ENCODE measurements at regions not wholly inside any gene's neighbourhood (a gene's known extent, or its start where the extent isn't known, plus 50 kb on each side); places are given as distances from the start of the nearest gene placed in this dataset.

GRCh38 chr2:57804971-57805370 is 241.6 kb upstream of the VRK2 start:
- H3K9me3 ChIP-seq (ENCODE audit: control insufficient read depth, low read length), result no peaks in the 10 kb centered on the region
- H3K4me3 ChIP-seq (ENCODE audit: low read length), result no peak overlapping the region
- H3K27me3 ChIP-seq (replicated peaks; ENCODE audit: control insufficient read depth, insufficient read depth, low read length), result no peaks in the 10 kb centered on the region
- no peak for DNase-seq (ENCODE audit: low read depth)
- H3K9ac ChIP-seq (ENCODE audit: low read length), result no peak overlapping the region
- H3K36me3 ChIP-seq (ENCODE audit: control insufficient read depth, insufficient read depth, low read length, severe bottlenecking), result no peaks in the 10 kb centered on the region
- H3K4me1 ChIP-seq (ENCODE audit: control insufficient read depth, insufficient read depth, low read length), result no peaks in the 10 kb centered on the region

- no peaks in the 10 kb centered on the region for H3K9me3 ChIP-seq (ENCODE audit: control insufficient read depth, low read length)
- H3K36me3 ChIP-seq (ENCODE audit: control insufficient read depth, insufficient read depth, low read length, severe bottlenecking), result no peaks in the 10 kb centered on the region
- H3K27me3 ChIP-seq (replicated peaks; ENCODE audit: control insufficient read depth, insufficient read depth, low read length), result no peaks in the 10 kb centered on the region
- H3K4me1 ChIP-seq (ENCODE audit: control insufficient read depth, insufficient read depth, low read length), result no peaks in the 10 kb centered on the region
- no peak overlapping the region for H3K9ac ChIP-seq (ENCODE audit: low read length)
- H3K4me3 ChIP-seq (ENCODE audit: low read length), result no peak overlapping the region
- DNase-seq (ENCODE audit: low read depth), result no peak
Measured at GRCh38 chr2:57806449-57806968, 240.1 kb upstream of the VRK2 start.

- H3K36me3 ChIP-seq (ENCODE audit: control insufficient read depth, insufficient read depth, low read length, severe bottlenecking), result no peaks in the 10 kb centered on the region
- no peak overlapping the region for H3K9ac ChIP-seq (ENCODE audit: low read length)
- H3K4me1 ChIP-seq (ENCODE audit: control insufficient read depth, insufficient read depth, low read length), result no peaks in the 10 kb centered on the region
- H3K4me3 ChIP-seq (ENCODE audit: low read length), result no peak overlapping the region
- no peak for DNase-seq (ENCODE audit: low read depth)
- H3K27me3 ChIP-seq (replicated peaks; ENCODE audit: control insufficient read depth, insufficient read depth, low read length), result no peaks in the 10 kb centered on the region
- H3K9me3 ChIP-seq (ENCODE audit: control insufficient read depth, low read length), result no peaks in the 10 kb centered on the region
Measured at GRCh38 chr2:57809230-57809629, 237.4 kb upstream of the VRK2 start.

GRCh38 chr2:57821088-57821487 is 225.5 kb upstream of the VRK2 start:
- Histone ChIP-seq H3K27me3 (replicated peaks; ENCODE audit: control insufficient read depth, insufficient read depth, low read length) (no peaks in the 10 kb centered on the region), H3K9ac (ENCODE audit: low read length) (no peak overlapping the region), H3K4me3 (ENCODE audit: low read length) (no peak overlapping the region), H3K4me1 (ENCODE audit: control insufficient read depth, insufficient read depth, low read length) (peaks cover 4% of the 10 kb centered on the region), H3K36me3 (ENCODE audit: control insufficient read depth, insufficient read depth, low read length, severe bottlenecking) (no peaks in the 10 kb centered on the region), H3K9me3 (ENCODE audit: control insufficient read depth, low read length) (no peaks in the 10 kb centered on the region)
- no peak for DNase-seq (ENCODE audit: low read depth)

- H3K9me3 ChIP-seq (ENCODE audit: control insufficient read depth, low read length), result peaks cover 8% of the 10 kb centered on the region
- H3K4me1 ChIP-seq (ENCODE audit: control insufficient read depth, insufficient read depth, low read length), result no peaks in the 10 kb centered on the region
- H3K4me3 ChIP-seq (ENCODE audit: low read length), result no peak overlapping the region
- no peak for DNase-seq (ENCODE audit: low read depth)
- no peaks in the 10 kb centered on the region for H3K27me3 ChIP-seq (replicated peaks; ENCODE audit: control insufficient read depth, insufficient read depth, low read length)
- H3K36me3 ChIP-seq (ENCODE audit: control insufficient read depth, insufficient read depth, low read length, severe bottlenecking), result no peaks in the 10 kb centered on the region
- H3K9ac ChIP-seq (ENCODE audit: low read length), result no peak overlapping the region
Measured at GRCh38 chr2:57828221-57828620, 218.4 kb upstream of the VRK2 start.

- no peaks in the 10 kb centered on the region for H3K27me3 ChIP-seq (replicated peaks; ENCODE audit: control insufficient read depth, insufficient read depth, low read length)
- H3K9me3 ChIP-seq (ENCODE audit: control insufficient read depth, low read length), result no peaks in the 10 kb centered on the region
- H3K36me3 ChIP-seq (ENCODE audit: control insufficient read depth, insufficient read depth, low read length, severe bottlenecking), result no peaks in the 10 kb centered on the region
- no peak overlapping the region for H3K4me3 ChIP-seq (ENCODE audit: low read length)
- no peaks in the 10 kb centered on the region for H3K4me1 ChIP-seq (ENCODE audit: control insufficient read depth, insufficient read depth, low read length)
- no peak for DNase-seq (ENCODE audit: low read depth)
- H3K9ac ChIP-seq (ENCODE audit: low read length), result no peak overlapping the region
Measured at GRCh38 chr2:57834666-57835065, 211.9 kb upstream of the VRK2 start.

GRCh38 chr2:57842531-57842930 is 204.1 kb upstream of the VRK2 start:
- H3K36me3 ChIP-seq (ENCODE audit: control insufficient read depth, insufficient read depth, low read length, severe bottlenecking), result no peaks in the 10 kb centered on the region
- H3K9me3 ChIP-seq (ENCODE audit: control insufficient read depth, low read length), result no peaks in the 10 kb centered on the region
- no peak overlapping the region for H3K9ac ChIP-seq (ENCODE audit: low read length)
- no peak for DNase-seq (ENCODE audit: low read depth)
- H3K4me3 ChIP-seq (ENCODE audit: low read length), result no peak overlapping the region
- H3K4me1 ChIP-seq (ENCODE audit: control insufficient read depth, insufficient read depth, low read length), result no peaks in the 10 kb centered on the region
- no peaks in the 10 kb centered on the region for H3K27me3 ChIP-seq (replicated peaks; ENCODE audit: control insufficient read depth, insufficient read depth, low read length)

- no peaks in the 10 kb centered on the region for H3K27me3 ChIP-seq (replicated peaks; ENCODE audit: control insufficient read depth, insufficient read depth, low read length)
- H3K4me3 ChIP-seq (ENCODE audit: low read length), result no peak overlapping the region
- no peaks in the 10 kb centered on the region for H3K36me3 ChIP-seq (ENCODE audit: control insufficient read depth, insufficient read depth, low read length, severe bottlenecking)
- H3K9me3 ChIP-seq (ENCODE audit: control insufficient read depth, low read length), result no peaks in the 10 kb centered on the region
- DNase-seq (ENCODE audit: low read depth), result no peak
- no peak overlapping the region for H3K9ac ChIP-seq (ENCODE audit: low read length)
- no peaks in the 10 kb centered on the region for H3K4me1 ChIP-seq (ENCODE audit: control insufficient read depth, insufficient read depth, low read length)
Measured at GRCh38 chr2:57843158-57843557, 203.4 kb upstream of the VRK2 start.

- H3K4me1 ChIP-seq (ENCODE audit: control insufficient read depth, insufficient read depth, low read length), result no peaks in the 10 kb centered on the region
- no peak overlapping the region for H3K9ac ChIP-seq (ENCODE audit: low read length)
- no peak overlapping the region for H3K4me3 ChIP-seq (ENCODE audit: low read length)
- no peaks in the 10 kb centered on the region for H3K9me3 ChIP-seq (ENCODE audit: control insufficient read depth, low read length)
- no peaks in the 10 kb centered on the region for H3K36me3 ChIP-seq (ENCODE audit: control insufficient read depth, insufficient read depth, low read length, severe bottlenecking)
- DNase-seq (ENCODE audit: low read depth), result no peak
- no peaks in the 10 kb centered on the region for H3K27me3 ChIP-seq (replicated peaks; ENCODE audit: control insufficient read depth, insufficient read depth, low read length)
Measured at GRCh38 chr2:57848723-57849122, 197.9 kb upstream of the VRK2 start.

GRCh38 chr2:57849843-57850242 is 196.8 kb upstream of the VRK2 start:
- Histone ChIP-seq H3K36me3 (ENCODE audit: control insufficient read depth, insufficient read depth, low read length, severe bottlenecking) (no peaks in the 10 kb centered on the region), H3K27me3 (replicated peaks; ENCODE audit: control insufficient read depth, insufficient read depth, low read length) (no peaks in the 10 kb centered on the region), H3K9me3 (ENCODE audit: control insufficient read depth, low read length) (no peaks in the 10 kb centered on the region), H3K9ac (ENCODE audit: low read length) (no peak overlapping the region), H3K4me3 (ENCODE audit: low read length) (no peak overlapping the region), H3K4me1 (ENCODE audit: control insufficient read depth, insufficient read depth, low read length) (no peaks in the 10 kb centered on the region)
- no peak for DNase-seq (ENCODE audit: low read depth)

- Histone ChIP-seq H3K36me3 (ENCODE audit: control insufficient read depth, insufficient read depth, low read length, severe bottlenecking) (no peaks in the 10 kb centered on the region), H3K27me3 (replicated peaks; ENCODE audit: control insufficient read depth, insufficient read depth, low read length) (no peaks in the 10 kb centered on the region), H3K4me3 (ENCODE audit: low read length) (no peak overlapping the region), H3K9ac (ENCODE audit: low read length) (no peak overlapping the region), H3K4me1 (ENCODE audit: control insufficient read depth, insufficient read depth, low read length) (no peaks in the 10 kb centered on the region), H3K9me3 (ENCODE audit: control insufficient read depth, low read length) (no peaks in the 10 kb centered on the region)
- DNase-seq (ENCODE audit: low read depth), result no peak
Measured at GRCh38 chr2:57850415-57851130, 196.0 kb upstream of the VRK2 start.

GRCh38 chr2:57855212-57855611 is 191.4 kb upstream of the VRK2 start:
- Histone ChIP-seq H3K27me3 (replicated peaks; ENCODE audit: control insufficient read depth, insufficient read depth, low read length) (no peaks in the 10 kb centered on the region), H3K9ac (ENCODE audit: low read length) (no peak overlapping the region), H3K36me3 (ENCODE audit: control insufficient read depth, insufficient read depth, low read length, severe bottlenecking) (no peaks in the 10 kb centered on the region), H3K4me1 (ENCODE audit: control insufficient read depth, insufficient read depth, low read length) (no peaks in the 10 kb centered on the region), H3K4me3 (ENCODE audit: low read length) (no peak overlapping the region), H3K9me3 (ENCODE audit: control insufficient read depth, low read length) (no peaks in the 10 kb centered on the region)
- no peak for DNase-seq (ENCODE audit: low read depth)
